IMR-90 (cell line): ENCODE measurements at regions not wholly inside any gene's neighbourhood (a gene's known extent, or its start where the extent isn't known, plus 50 kb on each side); places are given as distances from the start of the nearest gene placed in this dataset.

Experiments
- ATAC-seq: fragments of 200-7000 bp; cut with Tn5 transposase; 2 replicates; pipeline ENCODE4 v1.9.1; 2020; ENCODE audit warnings: low read depth, mild to moderate bottlenecking, moderate library complexity
- BruUV-seq: library from RNA; stranded (reverse); fragments of 400-500 nt; replicated peaks from 2 replicates; lab custom pipeline; 2021; lab: Mats Ljungman, UMichigan
- CTCF ChIA-PET: fragments of 300-600 bp; formaldehyde crosslinking; extraction: SDS; loops from one replicate; lab custom pipeline; 2021; ENCODE audit warnings: antibody characterized with exemption; lab: Yijun Ruan, JAX
- POLR2A ChIA-PET: fragments of 300-600 bp; sonication (Branson Sonifier 250); formaldehyde crosslinking; loops from one replicate; lab custom pipeline; 2022; ENCODE audit warnings: antibody characterized with exemption; ENCODE audit not compliant: unreplicated experiment; lab: Charles Lee
- DNase-seq: peaks from one replicate; pipeline ENCODE4 v3.0.0; 2013
- H2AFZ ChIP-seq: replicated peaks from 2 replicates; pipeline ENCODE3; 2013; ENCODE audit warnings: low read length, mild to moderate bottlenecking; ENCODE audit not compliant: poor library complexity
- H2AK5ac ChIP-seq: 2 replicates; pipeline ENCODE4 v1.6.1; 2013; ENCODE audit warnings: low read depth, low read length, inconsistent platforms
- H2AK9ac ChIP-seq: replicated peaks from 2 replicates; pipeline ENCODE3; 2013; ENCODE audit warnings: mild to moderate bottlenecking, low read depth, low read length, moderate library complexity; ENCODE audit not compliant: poor library complexity
- H2BK120ac ChIP-seq: 2 replicates; pipeline ENCODE4 v1.6.1; 2013; ENCODE audit warnings: low read depth, low read length, inconsistent platforms
- H2BK15ac ChIP-seq: 3 replicates; pipeline ENCODE4 v1.6.1; 2013; ENCODE audit warnings: low read depth, low read length, inconsistent platforms
- H2BK20ac ChIP-seq: 2 replicates; pipeline ENCODE4 v1.6.1; 2013; ENCODE audit warnings: low read depth, mild to moderate bottlenecking, inconsistent platforms, low read length, moderate library complexity
- H2BK5ac ChIP-seq: 2 replicates; pipeline ENCODE4 v1.6.1; 2013; ENCODE audit warnings: mild to moderate bottlenecking, low read depth, low read length, inconsistent platforms; ENCODE audit not compliant: poor library complexity, severe bottlenecking
- H3K14ac ChIP-seq: replicated peaks from 2 replicates; pipeline ENCODE4 v1.6.1; 2013; ENCODE audit warnings: low read depth, low read length, inconsistent platforms
- H3K18ac ChIP-seq: 2 replicates; pipeline ENCODE4 v1.6.1; 2013; ENCODE audit warnings: low read depth, low read length, control low read depth
- H3K23ac ChIP-seq: 2 replicates; pipeline ENCODE4 v1.6.1; 2013; ENCODE audit warnings: low read depth, low read length, inconsistent platforms
- H3K27ac ChIP-seq: 2 replicates; pipeline ENCODE4 v1.5.1; 2013; ENCODE audit warnings: mild to moderate bottlenecking, control low read depth, low read length; ENCODE audit not compliant: insufficient read depth
- H3K27me3 ChIP-seq: 2 replicates; pipeline ENCODE4 v1.6.1; 2013; ENCODE audit warnings: low read length; ENCODE audit not compliant: control insufficient read depth, insufficient read depth
- H3K36me3 ChIP-seq: 2 replicates; pipeline ENCODE4 v1.6.1; 2013; ENCODE audit warnings: low read length, mixed read lengths; ENCODE audit not compliant: control insufficient read depth, insufficient read depth
- H3K4ac ChIP-seq: 2 replicates; pipeline ENCODE4 v1.6.1; 2013; ENCODE audit warnings: low read depth, low read length, inconsistent platforms
- H3K4me1 ChIP-seq: 2 replicates; pipeline ENCODE4 v1.6.1; 2013; ENCODE audit warnings: low read length, mixed read lengths; ENCODE audit not compliant: control insufficient read depth, insufficient read depth
- H3K4me2 ChIP-seq: 2 replicates; pipeline ENCODE4 v1.6.1; 2013; ENCODE audit warnings: low read depth, mild to moderate bottlenecking, control low read depth, low read length, moderate library complexity
- H3K4me3 ChIP-seq: 2 replicates; pipeline ENCODE4 v1.5.1; 2013; ENCODE audit warnings: low read depth, mild to moderate bottlenecking, control low read depth, low read length, moderate library complexity; ENCODE audit not compliant: insufficient read depth
- H3K56ac ChIP-seq: 2 replicates; pipeline ENCODE4 v1.6.1; 2013; ENCODE audit warnings: low read length, inconsistent platforms; ENCODE audit not compliant: insufficient read depth; ENCODE audit errors: extremely low read depth
- H3K79me1 ChIP-seq, 2 experiments: 2 replicates each; pipeline ENCODE4 v1.6.1; 2013; ENCODE audit warnings: low read length in 2 of 2, inconsistent platforms in 1 of 2, low read depth in 1 of 2
- H3K9ac ChIP-seq: 2 replicates; pipeline ENCODE4 v1.6.1; 2013; ENCODE audit warnings: low read depth, low read length, control low read depth
- H3K9me1 ChIP-seq: 2 replicates; pipeline ENCODE4 v1.6.1; 2013; ENCODE audit warnings: low read length, inconsistent platforms; ENCODE audit not compliant: insufficient read depth
- H3K9me3 ChIP-seq: 2 replicates; pipeline ENCODE4 v1.6.1; 2013; ENCODE audit warnings: low read length; ENCODE audit not compliant: control insufficient read depth, insufficient read depth
- H4K20me1 ChIP-seq: 2 replicates; pipeline ENCODE4 v1.6.1; 2013; ENCODE audit warnings: low read length, inconsistent platforms; ENCODE audit not compliant: insufficient read depth
- H4K5ac ChIP-seq: 2 replicates; pipeline ENCODE4 v1.6.1; 2013; ENCODE audit warnings: mild to moderate bottlenecking, low read depth, low read length, control low read depth
- H4K8ac ChIP-seq, 2 experiments: 2 replicates each; pipeline ENCODE4 v1.6.1; 2013; ENCODE audit warnings: low read depth in 2 of 2, low read length in 2 of 2, control low read depth in 1 of 2, inconsistent platforms in 1 of 2
- H4K91ac ChIP-seq: 2 replicates; pipeline ENCODE4 v1.6.1; 2013; ENCODE audit warnings: low read depth, low read length, inconsistent platforms; ENCODE audit not compliant: insufficient read depth
- BHLHE40 ChIP-seq: fragments of 150-350 bp; IDR thresholded peaks from 2 replicates; pipeline ENCODE4 v1.6.1; 2016; ENCODE audit warnings: mild to moderate bottlenecking, low read depth, low read length
- MAFK ChIP-seq: IDR thresholded peaks from 2 replicates; pipeline ENCODE4 v1.6.1; 2012; ENCODE audit warnings: low read depth, low read length, improper control_type of control experiment
- RCOR1 ChIP-seq: IDR thresholded peaks from 2 replicates; pipeline ENCODE4 v1.6.1; 2012; ENCODE audit warnings: mild to moderate bottlenecking, low read length, improper control_type of control experiment; ENCODE audit not compliant: insufficient replicate concordance
- RFX5 ChIP-seq: IDR thresholded peaks from 2 replicates; pipeline ENCODE4 v1.8.0; 2012; ENCODE audit warnings: low read depth, mild to moderate bottlenecking, low read length, moderate library complexity
- SMC3 ChIP-seq: fragments of 150-350 bp; IDR thresholded peaks from 2 replicates; pipeline ENCODE4 v1.6.1; 2016; ENCODE audit warnings: low read depth, mild to moderate bottlenecking, antibody characterized with exemption, low read length, moderate library complexity
- WGBS, 2 experiments: methylation state at CpG; one replicate each; pipeline versions ENCODE4 v1.1.5 to v1.1.7; 2013; ENCODE audit warnings: missing lambda C conversion rate in 2 of 2; ENCODE audit not compliant: insufficient read length in 1 of 2; ENCODE audit errors: extremely low coverage in 2 of 2; 5-methylcytosine and 5-hydroxymethylcytosine counted together
- dilution Hi-C: fragments of 300-500 bp; cut with HindIII; formaldehyde crosslinking; loops from one replicate; pipeline ENCODE4 v1.14.3; 2018; ENCODE audit warnings: low sequenced_read_pairs; ENCODE audit not compliant: unreplicated experiment
- in situ Hi-C: fragments of 300-500 bp; cut with MboI; formaldehyde crosslinking; loops from 3 replicates; pipeline ENCODE4 v1.14.3; 2019; ENCODE audit warnings: low sequenced_read_pairs, inconsistent platforms, mixed read lengths
- intact Hi-C: fragments of 100-400 bp; cut with micrococcal nuclease; formaldehyde crosslinking; loops from 2 replicates; pipeline ENCODE4 v1.10.0; 2022
- TF ChIP-seq, protein P1 (sequence below): conservative IDR thresholded peaks from 2 replicates; pipeline ENCODE4 v1.5.1; 2012; ENCODE audit warnings: mild to moderate bottlenecking, low read depth, low read length, improper control_type of control experiment
- TF ChIP-seq, protein P2 (sequence below): fragments of 150-350 bp; IDR thresholded peaks from 2 replicates; pipeline ENCODE4 v1.6.1; 2016; ENCODE audit warnings: low read depth, mild to moderate bottlenecking, low read length, moderate library complexity, borderline replicate concordance

DNA sequence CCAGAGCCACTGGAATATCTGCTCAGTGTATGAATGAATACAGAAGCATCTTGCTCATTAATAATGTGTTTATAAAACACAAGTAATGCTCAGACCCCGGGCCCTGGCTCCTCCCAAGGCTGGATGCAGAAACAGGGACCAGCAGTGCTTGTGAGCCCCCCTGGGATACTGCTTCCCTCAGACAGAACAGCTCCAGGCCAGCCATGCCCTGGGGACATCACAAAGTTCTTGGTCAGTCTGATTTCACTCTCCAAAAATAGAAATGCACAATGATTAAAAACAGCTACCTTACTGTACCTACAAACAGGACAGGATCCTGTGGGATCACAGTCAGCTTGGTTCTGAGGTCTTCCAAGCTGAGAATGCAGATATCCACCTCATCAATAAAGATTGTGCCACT, 68.2 kb downstream of the ABCC12 start:
- Histone ChIP-seq H3K18ac (no peak overlapping the region), H4K8ac (no peak overlapping the region), H2AFZ (no peak overlapping the region), H2AK9ac (no peak overlapping the region), H3K14ac (no peak overlapping the region), H4K20me1 (no peaks in the 10 kb centered on the region), H2AK5ac (no peak overlapping the region), H3K9me1 (no peaks in the 10 kb centered on the region; the same call in 1 of the 2 replicates), H3K27me3 (peaks cover 13% of the 10 kb centered on the region), H3K23ac (no peak overlapping the region), H3K79me1 (no peaks in the 10 kb centered on the region), H3K4me2 (no peak overlapping the region), H3K4ac (no peak overlapping the region), H2BK5ac (no peak overlapping the region), H3K36me3 (no peaks in the 10 kb centered on the region), H4K5ac (no peak overlapping the region), H3K56ac (no peak overlapping the region), H3K9ac (no peak overlapping the region), H3K4me1 (no peaks in the 10 kb centered on the region), H4K91ac (no peak overlapping the region), H3K27ac (no peak overlapping the region), H2BK15ac (no peak overlapping the region), H2BK120ac (no peak overlapping the region), H3K9me3 (no peaks in the 10 kb centered on the region), H3K4me3 (no peak overlapping the region), H2BK20ac (no peak overlapping the region)
- dilution Hi-C loops = no loop called here
- DNase-seq (no peak), ATAC-seq (no peak)
- POLR2A ChIA-PET = no interaction called here
- in situ Hi-C loops = no loop called here
- CTCF ChIA-PET = no interaction called here
- no TSS peak for BruUV-seq
- WGBS, 2 experiments = no CpG with 5 or more reads among the region's 1 CpG
- TF ChIP-seq BHLHE40 (no peak), MAFK (no peak), RFX5 (no peak), SMC3 (no peak), RCOR1 (no peak)
- TF ChIP-seq, protein P1, sequence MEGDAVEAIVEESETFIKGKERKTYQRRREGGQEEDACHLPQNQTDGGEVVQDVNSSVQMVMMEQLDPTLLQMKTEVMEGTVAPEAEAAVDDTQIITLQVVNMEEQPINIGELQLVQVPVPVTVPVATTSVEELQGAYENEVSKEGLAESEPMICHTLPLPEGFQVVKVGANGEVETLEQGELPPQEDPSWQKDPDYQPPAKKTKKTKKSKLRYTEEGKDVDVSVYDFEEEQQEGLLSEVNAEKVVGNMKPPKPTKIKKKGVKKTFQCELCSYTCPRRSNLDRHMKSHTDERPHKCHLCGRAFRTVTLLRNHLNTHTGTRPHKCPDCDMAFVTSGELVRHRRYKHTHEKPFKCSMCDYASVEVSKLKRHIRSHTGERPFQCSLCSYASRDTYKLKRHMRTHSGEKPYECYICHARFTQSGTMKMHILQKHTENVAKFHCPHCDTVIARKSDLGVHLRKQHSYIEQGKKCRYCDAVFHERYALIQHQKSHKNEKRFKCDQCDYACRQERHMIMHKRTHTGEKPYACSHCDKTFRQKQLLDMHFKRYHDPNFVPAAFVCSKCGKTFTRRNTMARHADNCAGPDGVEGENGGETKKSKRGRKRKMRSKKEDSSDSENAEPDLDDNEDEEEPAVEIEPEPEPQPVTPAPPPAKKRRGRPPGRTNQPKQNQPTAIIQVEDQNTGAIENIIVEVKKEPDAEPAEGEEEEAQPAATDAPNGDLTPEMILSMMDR = no peak
- TF ChIP-seq, protein P2, sequence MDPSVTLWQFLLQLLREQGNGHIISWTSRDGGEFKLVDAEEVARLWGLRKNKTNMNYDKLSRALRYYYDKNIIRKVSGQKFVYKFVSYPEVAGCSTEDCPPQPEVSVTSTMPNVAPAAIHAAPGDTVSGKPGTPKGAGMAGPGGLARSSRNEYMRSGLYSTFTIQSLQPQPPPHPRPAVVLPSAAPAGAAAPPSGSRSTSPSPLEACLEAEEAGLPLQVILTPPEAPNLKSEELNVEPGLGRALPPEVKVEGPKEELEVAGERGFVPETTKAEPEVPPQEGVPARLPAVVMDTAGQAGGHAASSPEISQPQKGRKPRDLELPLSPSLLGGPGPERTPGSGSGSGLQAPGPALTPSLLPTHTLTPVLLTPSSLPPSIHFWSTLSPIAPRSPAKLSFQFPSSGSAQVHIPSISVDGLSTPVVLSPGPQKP = no peak
- intact Hi-C loops = no loop called here
